Liver (tissue), 8 donors: ENCODE measurements at regions not wholly inside any gene's neighbourhood (a gene's known extent, or its start where the extent isn't known, plus 50 kb on each side); places are given as distances from the start of the nearest gene placed in this dataset.
A peak's percentile ranks its signal among the peaks of the same experiment; 100 is the strongest.
"Not testable (repeated sequence)": the region's sequence is repeated elsewhere in the genome, so short reads cannot be mapped to it uniquely, and the experiment has no call there.

Experiments
- DNase-seq: peaks from one replicate; pipeline ENCODE4 v3.0.0-alpha.2; 2017; ENCODE audit warnings: low spot score
- H3K27ac ChIP-seq, 2 donors: one replicate each; pipeline ENCODE4 v1.7.0; 2013; ENCODE audit warnings: inconsistent platforms in 2 of 2, low read length in 2 of 2, control low read depth in 1 of 2, low read depth in 1 of 2, mild to moderate bottlenecking in 1 of 2
- H3K27me3 ChIP-seq, 4 donors: one replicate each; pipeline versions ENCODE4 v1.6.1 to v1.7.0; 2013; ENCODE audit warnings: low read length in 3 of 4, inconsistent platforms in 1 of 4, mild to moderate bottlenecking in 1 of 4, moderate library complexity in 1 of 4; ENCODE audit not compliant: control insufficient read depth in 4 of 4, insufficient read depth in 4 of 4
- H3K36me3 ChIP-seq, 4 donors: one replicate each; pipeline versions ENCODE4 v1.6.1 to v1.7.0; 2013; ENCODE audit warnings: low read length in 3 of 4, mild to moderate bottlenecking in 3 of 4, low read depth in 1 of 4, moderate library complexity in 1 of 4; ENCODE audit not compliant: control insufficient read depth in 4 of 4, insufficient read depth in 3 of 4
- H3K4me1 ChIP-seq, 4 donors: one replicate each; pipeline versions ENCODE4 v1.6.1 to v1.7.0; 2013; ENCODE audit warnings: low read length in 3 of 4, mild to moderate bottlenecking in 3 of 4, moderate library complexity in 1 of 4; ENCODE audit not compliant: control insufficient read depth in 4 of 4, insufficient read depth in 4 of 4
- H3K4me3 ChIP-seq, 3 donors: one replicate each; pipeline versions ENCODE4 v1.6.1 to v1.7.0; 2013; ENCODE audit warnings: low read length in 3 of 3, control low read depth in 1 of 3, low read depth in 1 of 3, mild to moderate bottlenecking in 1 of 3
- H3K9ac ChIP-seq, 2 donors: one replicate each; pipeline ENCODE4 v1.7.0; 2013; ENCODE audit warnings: low read length in 2 of 2, mild to moderate bottlenecking in 2 of 2, moderate library complexity in 2 of 2, control low read depth in 1 of 2, low read depth in 1 of 2
- H3K9me3 ChIP-seq, 4 donors: one replicate each; pipeline versions ENCODE4 v1.6.1 to v1.7.0; 2013; ENCODE audit warnings: low read length in 3 of 4; ENCODE audit not compliant: control insufficient read depth in 4 of 4
- ATF3 ChIP-seq: IDR thresholded peaks from 2 replicates; pipeline ENCODE4 v1.6.1; 2016; ENCODE audit warnings: antibody characterized with exemption
- EGR1 ChIP-seq, 2 donors: IDR thresholded peaks; 2 replicates each; pipeline ENCODE4 v1.6.1; 2016 to 2018; ENCODE audit warnings: antibody characterized with exemption in 2 of 2, low read depth in 2 of 2
- FOXA1 ChIP-seq: IDR thresholded peaks from 2 replicates; pipeline ENCODE4 v1.6.1; 2016; ENCODE audit warnings: antibody characterized with exemption
- FOXA2 ChIP-seq: IDR thresholded peaks from 2 replicates; pipeline ENCODE4 v1.6.1; 2016; ENCODE audit warnings: antibody characterized with exemption
- GABPA ChIP-seq, 2 donors: IDR thresholded peaks in 1 of 2; conservative IDR thresholded peaks in 1 of 2; 2 replicates each; pipeline ENCODE4 v1.6.1; 2016; ENCODE audit warnings: antibody characterized with exemption in 2 of 2, mild to moderate bottlenecking in 1 of 2, moderate library complexity in 1 of 2
- HNF4A ChIP-seq, 2 donors: conservative IDR thresholded peaks; 2 replicates each; pipeline ENCODE4 v1.6.1; 2016; ENCODE audit warnings: antibody characterized with exemption in 2 of 2, mild to moderate bottlenecking in 2 of 2
- HNF4G ChIP-seq: IDR thresholded peaks from 2 replicates; pipeline ENCODE4 v1.6.1; 2016; ENCODE audit warnings: antibody characterized with exemption
- JUND ChIP-seq, 2 donors: IDR thresholded peaks; 2 replicates each; pipeline ENCODE4 v1.6.1; 2016; ENCODE audit warnings: antibody characterized with exemption in 2 of 2
- NR2F2 ChIP-seq: IDR thresholded peaks from 2 replicates; pipeline ENCODE4 v1.6.1; 2016; ENCODE audit warnings: antibody characterized with exemption
- RAD21 ChIP-seq, 2 donors: IDR thresholded peaks; 2 replicates each; pipeline ENCODE4 v1.6.1; 2016; ENCODE audit warnings: antibody characterized with exemption in 2 of 2, mild to moderate bottlenecking in 2 of 2
- RXRA ChIP-seq, 2 donors: IDR thresholded peaks; 2 replicates each; pipeline ENCODE4 v1.6.1; 2017 to 2018; ENCODE audit warnings: antibody characterized with exemption in 2 of 2, mild to moderate bottlenecking in 1 of 2
- SP1 ChIP-seq: IDR thresholded peaks from 2 replicates; pipeline ENCODE4 v1.6.1; 2018; ENCODE audit warnings: antibody characterized with exemption, mild to moderate bottlenecking
- TAF1 ChIP-seq: conservative IDR thresholded peaks from 2 replicates; pipeline ENCODE4 v1.6.1; 2016; ENCODE audit warnings: antibody characterized with exemption, mild to moderate bottlenecking
- YY1 ChIP-seq: IDR thresholded peaks from 2 replicates; pipeline ENCODE4 v1.6.1; 2016; ENCODE audit warnings: antibody characterized with exemption, mild to moderate bottlenecking
- WGBS: extraction: QIAGEN DNeasy Blood & Tissue Kit; methylation state at CpG from one replicate; pipeline ENCODE4 v1.1.7; 2013; 5-methylcytosine and 5-hydroxymethylcytosine counted together
- TF ChIP-seq, protein P1 (sequence below): fragments of 150-350 bp; IDR thresholded peaks from 2 replicates; pipeline ENCODE4 v1.5.1; 2017; ENCODE audit warnings: improper control_type of control experiment, low read depth, low read length; ENCODE audit not compliant: missing input control
- TF ChIP-seq, protein P2 (sequence below): IDR thresholded peaks from 2 replicates; pipeline ENCODE4 v1.6.1; 2016; ENCODE audit warnings: antibody characterized with exemption
- TF ChIP-seq, protein P3 (sequence below): IDR thresholded peaks from 2 replicates; pipeline ENCODE4 v1.6.1; 2016; ENCODE audit warnings: antibody characterized with exemption
- donor health status: healthy.
- donor health status: healthy.
- donor health status: healthy.
- donor health status: healthy.
- donor health status: healthy.

DNA sequence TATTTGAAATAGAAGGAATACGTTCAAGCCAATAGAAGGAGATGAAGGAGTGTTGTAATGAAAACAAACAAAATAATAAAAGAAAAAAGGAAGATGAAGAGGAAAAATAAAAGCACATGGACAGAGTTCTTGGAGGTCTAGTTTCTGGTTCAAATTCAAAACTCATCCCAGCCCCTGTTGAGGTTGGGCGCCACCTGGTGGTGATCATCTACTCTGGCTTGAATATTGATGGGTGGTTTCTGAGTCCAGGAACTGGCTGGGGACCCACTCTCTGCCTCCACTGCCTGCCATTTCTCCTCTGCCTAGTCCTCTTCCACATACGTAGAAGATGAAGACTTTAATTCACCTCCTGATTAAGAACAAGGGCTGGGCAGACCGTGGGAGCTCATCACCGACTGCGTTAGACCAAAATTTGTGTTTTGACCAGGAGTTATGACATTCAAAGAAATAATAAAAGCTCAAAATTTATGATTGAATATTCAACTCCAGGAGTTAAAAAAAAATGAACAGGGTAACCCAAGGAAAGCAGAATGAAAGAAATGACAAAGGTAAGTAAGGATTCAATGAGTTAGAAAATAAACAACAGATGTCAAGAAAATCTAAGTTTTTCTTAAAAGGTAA, 99.0 kb upstream of the SLC1A3 start:
- 45% methylated on average over 6 of the region's 6 CpGs for WGBS
- no peaks in the 10 kb centered on the region for H3K9me3 ChIP-seq
- H3K9ac ChIP-seq = no peak overlapping the region
- DNase-seq = peak; percentile 81
- H3K4me3 ChIP-seq = no peak overlapping the region
- H3K27ac ChIP-seq = no peak overlapping the region
- TF ChIP-seq YY1 = no peak
- no peak for TF ChIP-seq FOXA2
- TF ChIP-seq RXRA (IDR thresholded peaks at IDR 0.05) = no peak
- peak; percentile 90 to 95 for TF ChIP-seq RAD21 (IDR thresholded peaks at IDR 0.05)
- no peak for TF ChIP-seq TAF1
- TF ChIP-seq, protein P1, sequence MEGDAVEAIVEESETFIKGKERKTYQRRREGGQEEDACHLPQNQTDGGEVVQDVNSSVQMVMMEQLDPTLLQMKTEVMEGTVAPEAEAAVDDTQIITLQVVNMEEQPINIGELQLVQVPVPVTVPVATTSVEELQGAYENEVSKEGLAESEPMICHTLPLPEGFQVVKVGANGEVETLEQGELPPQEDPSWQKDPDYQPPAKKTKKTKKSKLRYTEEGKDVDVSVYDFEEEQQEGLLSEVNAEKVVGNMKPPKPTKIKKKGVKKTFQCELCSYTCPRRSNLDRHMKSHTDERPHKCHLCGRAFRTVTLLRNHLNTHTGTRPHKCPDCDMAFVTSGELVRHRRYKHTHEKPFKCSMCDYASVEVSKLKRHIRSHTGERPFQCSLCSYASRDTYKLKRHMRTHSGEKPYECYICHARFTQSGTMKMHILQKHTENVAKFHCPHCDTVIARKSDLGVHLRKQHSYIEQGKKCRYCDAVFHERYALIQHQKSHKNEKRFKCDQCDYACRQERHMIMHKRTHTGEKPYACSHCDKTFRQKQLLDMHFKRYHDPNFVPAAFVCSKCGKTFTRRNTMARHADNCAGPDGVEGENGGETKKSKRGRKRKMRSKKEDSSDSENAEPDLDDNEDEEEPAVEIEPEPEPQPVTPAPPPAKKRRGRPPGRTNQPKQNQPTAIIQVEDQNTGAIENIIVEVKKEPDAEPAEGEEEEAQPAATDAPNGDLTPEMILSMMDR = peak; percentile 82
- no peaks in the 10 kb centered on the region for H3K27me3 ChIP-seq
- peaks cover 0 to 4% (median 0%) of the 10 kb centered on the region in 4 donors for H3K4me1 ChIP-seq
- no peaks in the 10 kb centered on the region for H3K36me3 ChIP-seq

GRCh38 chr5:36508331-36508730, 98.1 kb upstream of the SLC1A3 start:
- not testable (repeated sequence) for H3K27ac ChIP-seq, H3K9me3 ChIP-seq, H3K9ac ChIP-seq, DNase-seq, H3K27me3 ChIP-seq, H3K4me3 ChIP-seq, H3K36me3 ChIP-seq, H3K4me1 ChIP-seq
- 60% methylated on average over 5 of the region's 5 CpGs for WGBS

DNA sequence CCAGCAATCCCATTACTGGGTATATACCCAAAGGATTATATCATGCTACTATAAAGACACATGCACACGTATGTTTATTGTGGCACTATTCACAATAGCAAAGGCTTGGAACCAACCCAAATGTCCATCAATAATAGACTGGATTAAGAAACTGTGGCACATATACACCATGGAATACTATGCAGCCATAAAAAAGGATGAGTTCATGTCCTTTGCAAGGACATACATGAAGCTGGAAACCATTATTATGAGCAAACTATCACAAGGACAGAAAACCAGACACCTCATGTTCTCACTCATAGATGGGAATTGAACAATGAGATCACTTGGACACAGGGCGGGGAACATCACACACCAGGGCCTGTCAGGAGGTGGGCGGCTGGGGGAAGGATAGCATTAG, 92.8 kb upstream of the SLC1A3 start:
- H3K27ac ChIP-seq, H3K36me3 ChIP-seq, H3K4me1 ChIP-seq, H3K9me3 ChIP-seq, H3K27me3 ChIP-seq, DNase-seq, H3K9ac ChIP-seq, H3K4me3 ChIP-seq: not testable (repeated sequence)
- WGBS = 97% methylated on average over 3 of the region's 3 CpGs

- H3K4me1 ChIP-seq = no peaks in the 10 kb centered on the region
- no peak overlapping the region for H3K4me3 ChIP-seq
- H3K27me3 ChIP-seq = no peaks in the 10 kb centered on the region
- no peak overlapping the region for H3K9ac ChIP-seq
- H3K9me3 ChIP-seq = no peaks in the 10 kb centered on the region
- H3K27ac ChIP-seq = no peak overlapping the region
- no peaks in the 10 kb centered on the region for H3K36me3 ChIP-seq
- 95% methylated on average over 2 of the region's 2 CpGs for WGBS
- DNase-seq = no peak
- TF ChIP-seq YY1 (no peak), TAF1 (no peak), JUND (IDR thresholded peaks at IDR 0.05) (no peak), SP1 (no peak), FOXA2 (no peak), EGR1 (IDR thresholded peaks at IDR 0.05; ENCODE audit: low read depth in 2 of 2) (no peak), HNF4G (no peak), ATF3 (no peak), HNF4A (conservative IDR thresholded peaks at IDR 0.05) (no peak), GABPA (IDR thresholded peaks at IDR 0.05 in 1 of 2, conservative IDR thresholded peaks at IDR 0.05 in 1 of 2) (no peak), RAD21 (IDR thresholded peaks at IDR 0.05) (no peak), NR2F2 (no peak), FOXA1 (no peak), RXRA (IDR thresholded peaks at IDR 0.05) (no peak)
- TF ChIP-seq, protein P2, sequence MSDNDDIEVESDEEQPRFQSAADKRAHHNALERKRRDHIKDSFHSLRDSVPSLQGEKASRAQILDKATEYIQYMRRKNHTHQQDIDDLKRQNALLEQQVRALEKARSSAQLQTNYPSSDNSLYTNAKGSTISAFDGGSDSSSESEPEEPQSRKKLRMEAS = no peak
- TF ChIP-seq, protein P1 = no peak
- TF ChIP-seq, protein P3, sequence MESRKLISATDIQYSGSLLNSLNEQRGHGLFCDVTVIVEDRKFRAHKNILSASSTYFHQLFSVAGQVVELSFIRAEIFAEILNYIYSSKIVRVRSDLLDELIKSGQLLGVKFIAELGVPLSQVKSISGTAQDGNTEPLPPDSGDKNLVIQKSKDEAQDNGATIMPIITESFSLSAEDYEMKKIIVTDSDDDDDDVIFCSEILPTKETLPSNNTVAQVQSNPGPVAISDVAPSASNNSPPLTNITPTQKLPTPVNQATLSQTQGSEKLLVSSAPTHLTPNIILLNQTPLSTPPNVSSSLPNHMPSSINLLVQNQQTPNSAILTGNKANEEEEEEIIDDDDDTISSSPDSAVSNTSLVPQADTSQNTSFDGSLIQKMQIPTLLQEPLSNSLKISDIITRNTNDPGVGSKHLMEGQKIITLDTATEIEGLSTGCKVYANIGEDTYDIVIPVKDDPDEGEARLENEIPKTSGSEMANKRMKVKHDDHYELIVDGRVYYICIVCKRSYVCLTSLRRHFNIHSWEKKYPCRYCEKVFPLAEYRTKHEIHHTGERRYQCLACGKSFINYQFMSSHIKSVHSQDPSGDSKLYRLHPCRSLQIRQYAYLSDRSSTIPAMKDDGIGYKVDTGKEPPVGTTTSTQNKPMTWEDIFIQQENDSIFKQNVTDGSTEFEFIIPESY = no peak
These were observed 86.5 kb upstream of the SLC1A3 start for GRCh38 chr5:36519881-36520280.
